ENCODE measurements at regions not wholly inside any gene's neighbourhood (a gene's known extent, or its start where the extent isn't known, plus 50 kb on each side); places are given as distances from the start of the nearest gene placed in this dataset.
A peak's percentile ranks its signal among the peaks of the same experiment; 100 is the strongest.

GRCh38 chr10:128557149-128557710 lies 431.0 kb upstream of the MKI67 start:
- DNase-seq (ENCODE audit: low spot score): no peak

GRCh38 chr10:128560406-128560805 lies 434.2 kb upstream of the MKI67 start:
- no peak for DNase-seq (ENCODE audit: low spot score)

DNA sequence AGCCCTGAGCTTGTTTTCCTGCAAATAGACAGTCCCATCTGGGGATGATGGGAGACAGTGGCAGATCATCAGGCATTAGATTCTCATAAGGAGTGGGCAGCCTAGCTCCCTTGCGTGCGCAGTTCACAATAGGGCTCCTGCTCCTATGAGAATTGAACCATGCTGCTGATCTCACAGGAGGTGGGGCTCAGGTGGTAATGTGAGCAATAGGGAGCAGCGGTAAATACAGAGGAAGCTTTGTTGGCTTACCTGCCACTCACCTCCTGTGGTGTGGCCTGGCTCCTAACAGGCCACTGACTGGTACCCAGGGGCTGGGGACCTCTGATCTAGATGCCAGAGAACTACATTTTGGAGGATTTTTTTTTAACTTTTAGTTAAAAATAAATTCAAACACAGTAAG lies 434.8 kb upstream of the MKI67 start:
- no peak for DNase-seq (ENCODE audit: low spot score)

- no peak for DNase-seq (ENCODE audit: low spot score)
These were observed 437.2 kb upstream of the MKI67 start for GRCh38 chr10:128563387-128563786.

DNA sequence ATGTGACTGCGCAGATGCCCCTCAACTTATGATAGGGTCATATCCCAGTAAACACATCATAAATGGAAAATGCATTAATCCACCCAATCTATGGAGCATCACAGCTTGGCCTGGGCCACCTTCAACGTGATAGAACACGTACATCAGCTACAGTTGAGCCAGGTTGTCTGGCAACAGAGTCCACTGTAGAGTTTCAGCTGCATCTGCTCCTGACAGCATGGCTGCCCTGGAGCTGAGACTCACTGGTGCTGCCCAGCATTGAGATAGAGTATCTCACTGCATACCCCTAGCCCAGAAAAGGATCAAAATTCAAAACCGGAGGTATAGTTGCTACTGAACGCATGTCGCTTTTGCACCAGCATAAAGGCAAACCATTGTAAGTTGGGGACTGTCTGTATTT lies 437.7 kb upstream of the MKI67 start:
- no peak for DNase-seq (ENCODE audit: low spot score)

GRCh38 chr10:128566361-128566968 lies 440.2 kb upstream of the MKI67 start:
- DNase-seq (ENCODE audit: low spot score): no peak

DNA sequence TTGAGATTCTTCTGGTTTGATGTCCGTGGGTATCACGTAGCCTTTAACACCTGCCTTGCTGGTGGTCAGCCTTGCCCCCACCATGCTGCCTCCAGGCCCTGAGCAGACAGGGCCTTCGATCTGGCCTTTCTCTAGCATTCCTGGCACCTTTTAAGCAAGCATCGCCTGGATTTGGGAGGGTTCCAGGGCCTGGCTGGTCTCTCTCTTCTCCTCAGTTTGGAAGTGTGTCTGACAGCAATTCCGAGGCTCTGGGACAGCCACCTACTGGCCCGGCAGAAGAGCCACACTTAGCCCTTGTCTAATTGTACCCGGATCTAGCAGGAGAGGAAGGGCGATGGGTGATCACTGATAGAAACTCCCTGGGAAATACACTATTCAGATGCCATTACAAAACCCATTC lies 441.3 kb upstream of the MKI67 start:
- DNase-seq (ENCODE audit: low spot score): no peak

DNA sequence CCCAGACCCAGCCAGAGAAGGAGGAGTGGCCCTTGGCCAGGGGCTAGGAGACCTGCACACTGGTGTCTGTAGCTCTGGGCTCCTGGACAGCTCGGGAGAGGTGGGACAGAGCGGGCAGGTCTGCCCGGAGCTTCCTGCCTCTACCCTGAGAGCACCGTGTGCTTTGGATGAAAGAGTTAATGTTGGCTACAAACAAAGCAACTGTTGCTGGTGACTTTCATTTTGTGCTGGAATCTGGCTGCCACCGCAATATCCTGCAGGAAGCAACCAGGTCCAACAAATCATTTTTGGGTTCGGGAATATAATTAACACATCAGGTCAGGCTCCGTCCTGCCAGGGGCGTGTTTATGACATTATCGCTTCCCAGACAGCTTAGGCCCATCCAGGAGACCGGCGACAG lies 441.8 kb upstream of the MKI67 start:
- DNase-seq (ENCODE audit: low spot score): no peak

DNA sequence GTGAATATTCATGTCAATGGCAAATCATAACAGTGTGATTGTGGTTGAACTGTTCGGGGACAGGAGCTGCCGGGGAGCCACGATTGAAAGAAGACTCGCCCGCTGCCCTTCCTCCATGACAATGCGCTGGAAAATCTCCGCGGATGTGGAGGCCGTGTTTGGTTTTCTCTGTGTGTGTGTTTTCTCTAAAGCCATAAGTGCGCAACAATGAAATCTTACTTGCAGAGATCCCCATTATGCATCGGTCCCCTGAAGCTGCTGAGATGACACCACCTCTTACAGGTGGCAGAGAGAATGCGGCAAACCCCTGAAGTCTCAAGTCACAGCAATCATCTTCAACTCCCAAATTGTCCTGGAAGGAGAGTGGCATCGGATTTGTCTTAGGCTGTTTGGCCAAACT lies 442.3 kb upstream of the MKI67 start:
- DNase-seq (ENCODE audit: low spot score): no peak

DNA sequence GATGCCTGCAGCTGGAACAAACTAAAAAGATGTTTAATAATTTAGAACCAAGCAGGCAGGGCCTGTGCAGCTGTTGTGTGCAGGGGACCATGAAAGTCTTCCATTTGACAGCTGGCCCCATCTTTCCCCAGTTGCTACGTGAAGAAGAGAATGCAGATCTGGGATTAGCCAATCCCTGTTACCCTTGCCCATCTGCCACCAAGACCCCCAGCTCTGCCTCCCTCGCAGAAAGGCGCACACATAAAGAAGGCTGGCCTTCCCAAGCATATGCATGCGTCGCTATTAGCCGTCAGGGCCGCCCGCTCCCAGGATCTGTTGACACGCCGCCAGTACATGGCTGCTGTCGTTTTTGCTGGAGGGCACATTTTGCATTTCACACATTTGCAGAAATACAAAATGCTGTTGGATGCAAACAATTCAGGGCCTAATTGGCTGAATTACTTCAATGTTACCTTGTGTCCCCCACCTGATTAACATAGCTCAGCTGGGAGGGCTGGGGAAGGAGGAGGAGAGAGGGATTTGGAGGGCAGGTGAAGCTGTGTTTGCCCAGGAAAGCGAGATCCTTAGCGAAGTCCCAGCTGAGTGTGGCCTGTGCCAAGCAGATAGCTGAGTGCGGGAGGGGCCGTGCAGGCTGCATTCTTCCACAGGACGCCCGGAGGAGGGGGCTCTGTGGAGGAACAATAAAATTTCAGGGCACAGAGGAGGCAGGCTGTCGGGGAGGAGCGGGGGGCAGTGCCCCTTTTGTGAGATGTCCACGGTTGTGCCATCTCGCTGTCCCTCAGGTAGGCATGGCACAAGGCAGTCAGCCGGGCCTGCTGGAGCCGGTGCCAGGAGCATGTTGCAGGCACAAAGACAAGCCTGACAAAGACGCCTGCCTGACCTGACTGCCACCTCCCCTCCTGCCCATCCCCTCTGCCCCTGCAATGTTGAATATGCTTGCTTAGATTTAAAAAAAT lies 443.0 kb upstream of the MKI67 start:
- DNase-seq (ENCODE audit: low spot score): no peak

GRCh38 chr10:128570319-128570995 lies 444.2 kb upstream of the MKI67 start:
- DNase-seq (ENCODE audit: low spot score): no peak

GRCh38 chr10:128571071-128571470 lies 444.8 kb upstream of the MKI67 start:
- no peak for DNase-seq (ENCODE audit: low spot score)

DNA sequence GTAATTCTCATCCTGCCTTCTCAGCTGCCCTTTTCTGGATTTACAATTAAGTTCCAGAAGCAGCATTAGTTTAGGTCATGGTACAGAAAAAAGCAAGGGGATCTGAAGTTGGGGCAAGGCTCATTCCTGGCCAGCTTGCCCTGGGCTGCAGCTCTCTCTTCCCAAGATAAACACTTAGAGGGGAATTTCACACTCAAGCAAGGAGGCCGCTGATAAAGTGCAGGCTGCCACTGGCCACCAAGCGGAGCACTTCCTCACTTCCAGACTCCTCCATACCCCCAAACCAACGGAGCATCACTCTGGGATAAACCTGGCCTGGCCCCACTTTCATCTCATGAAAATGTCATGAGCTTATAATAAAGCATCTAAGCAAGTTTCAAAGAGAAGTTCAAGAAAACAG lies 445.5 kb upstream of the MKI67 start:
- DNase-seq (ENCODE audit: low spot score): no peak

- DNase-seq (ENCODE audit: low spot score): no peak
These were observed 446.5 kb upstream of the MKI67 start for GRCh38 chr10:128572696-128573095.

- DNase-seq (ENCODE audit: low spot score): peak; percentile 25
These were observed 447.1 kb upstream of the MKI67 start for GRCh38 chr10:128573281-128573845.

DNA sequence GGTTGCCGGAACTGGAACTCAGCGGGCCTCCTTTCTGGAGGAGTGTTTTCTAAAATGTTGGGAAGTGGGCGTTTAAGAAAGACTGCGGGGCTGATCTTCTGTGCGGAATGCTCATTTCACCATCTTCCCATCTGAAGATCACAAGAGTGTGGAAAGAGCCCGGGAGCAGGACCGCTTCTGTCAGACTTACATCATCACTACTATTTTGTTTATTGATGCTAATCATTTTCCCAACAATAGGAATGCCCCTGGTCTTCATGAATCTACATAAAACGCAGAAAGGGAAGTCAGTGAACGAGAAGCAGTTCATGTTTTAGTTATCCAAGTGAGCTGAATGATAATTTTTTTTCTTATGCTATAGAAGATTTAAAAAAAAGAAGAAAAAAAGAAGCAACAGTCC lies 447.8 kb upstream of the MKI67 start:
- no peak for DNase-seq (ENCODE audit: low spot score)

DNA sequence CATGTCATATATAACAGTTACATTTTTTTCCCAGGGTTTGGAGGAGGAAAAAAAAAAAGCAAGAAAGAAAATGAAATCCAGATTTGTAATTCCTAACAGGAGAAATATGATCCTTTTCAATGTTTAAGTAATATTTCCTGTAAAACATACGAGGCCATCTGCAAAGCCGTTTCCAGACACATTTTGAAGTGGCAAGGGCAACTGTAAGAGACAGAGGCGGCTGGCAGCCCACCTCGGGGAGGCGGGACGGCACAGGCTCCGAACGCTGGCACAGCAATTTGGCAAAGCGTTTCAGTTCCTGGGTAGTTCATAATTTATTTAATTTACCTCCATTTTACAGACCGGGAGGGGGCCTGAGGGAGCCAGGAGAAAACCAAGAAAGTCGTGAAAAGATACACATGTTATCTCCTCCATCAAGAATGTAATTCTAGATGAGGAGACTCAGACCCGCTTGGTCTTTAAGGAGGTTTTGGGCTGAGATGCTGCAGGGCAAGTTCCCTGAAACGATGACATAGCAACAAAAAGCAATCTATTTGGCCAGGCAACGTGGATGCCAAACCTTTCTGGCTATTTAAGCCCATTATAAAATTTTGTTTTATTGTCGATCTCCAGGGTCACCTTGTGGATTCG lies 448.5 kb upstream of the MKI67 start:
- DNase-seq (ENCODE audit: low spot score): no peak

- no peak for DNase-seq (ENCODE audit: low spot score)
These were observed 449.5 kb upstream of the MKI67 start for GRCh38 chr10:128575761-128576160.

GRCh38 chr10:128576336-128576735 lies 450.1 kb upstream of the MKI67 start:
- DNase-seq (ENCODE audit: low spot score): no peak

- DNase-seq (ENCODE audit: low spot score): no peak
These were observed 450.9 kb upstream of the MKI67 start for GRCh38 chr10:128576943-128577670.
